ENCODE measurements at regions not wholly inside any gene's neighbourhood (a gene's known extent, or its start where the extent isn't known, plus 50 kb on each side); places are given as distances from the start of the nearest gene placed in this dataset.

- no peak for DNase-seq
- no peak for TF ChIP-seq CTCF (IDR thresholded peaks at IDR 0.05; ENCODE audit: low read depth, low read length, missing control alignments)
- in situ Hi-C loops (cut with HindIII; ENCODE audit: low pct_ligation_motif_present, low sequenced_read_pairs) = no loop called here
- H3K27me3 ChIP-seq (replicated peaks) = no peaks in the 10 kb centered on the region
- H3K4me3 ChIP-seq (ENCODE audit: low read depth, low read length) = no peak overlapping the region
- no peaks in the 10 kb centered on the region for H3K36me3 ChIP-seq (replicated peaks)
- no peak overlapping the region for H3K27ac ChIP-seq
These were observed 189.9 kb upstream of the PRLR start for GRCh38 chr5:35420200-35420599.

DNA sequence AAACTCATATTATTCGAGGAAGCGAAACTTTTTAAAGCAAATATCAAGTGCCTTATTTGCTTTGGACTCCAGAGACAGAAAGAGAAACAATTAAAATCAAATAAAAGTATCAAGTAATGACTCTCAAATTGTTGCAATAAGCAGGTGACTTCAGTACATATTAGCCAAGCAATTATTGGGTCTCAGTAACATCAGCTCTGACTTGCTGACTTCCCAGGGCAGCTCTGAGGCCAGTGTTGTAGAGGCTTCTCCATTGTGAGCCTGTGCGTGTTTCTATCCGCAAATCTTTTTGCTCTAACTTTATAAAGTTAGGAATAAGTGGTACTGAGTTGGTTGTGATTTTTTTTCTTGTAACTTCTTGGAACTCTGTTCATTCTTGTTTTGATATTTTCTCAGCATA is 186.8 kb upstream of the PRLR start:
- no peaks in the 10 kb centered on the region for H3K27me3 ChIP-seq (replicated peaks)

GRCh38 chr5:35416217-35416988 is 186.1 kb upstream of the PRLR start:
- in situ Hi-C loops (cut with HindIII; ENCODE audit: low pct_ligation_motif_present, low sequenced_read_pairs) = no loop called here
- no peak overlapping the region for H3K27ac ChIP-seq
- no peak for TF ChIP-seq CTCF (IDR thresholded peaks at IDR 0.05; ENCODE audit: low read depth, low read length, missing control alignments)
- no peaks in the 10 kb centered on the region for H3K36me3 ChIP-seq (replicated peaks)
- H3K4me3 ChIP-seq (ENCODE audit: low read depth, low read length) = no peak overlapping the region
- H3K27me3 ChIP-seq (replicated peaks) = no peaks in the 10 kb centered on the region
- no peak for DNase-seq

More for the DNA sequence above, 186.8 kb upstream of the PRLR start:
- TF ChIP-seq CTCF (IDR thresholded peaks at IDR 0.05; ENCODE audit: low read depth, low read length, missing control alignments) = no peak
- no peak overlapping the region for H3K27ac ChIP-seq
- H3K36me3 ChIP-seq (replicated peaks) = no peaks in the 10 kb centered on the region
- in situ Hi-C loops (cut with HindIII; ENCODE audit: low pct_ligation_motif_present, low sequenced_read_pairs) = no loop called here
- DNase-seq = no peak
- H3K4me3 ChIP-seq (ENCODE audit: low read depth, low read length) = no peak overlapping the region

- no peaks in the 10 kb centered on the region for H3K27me3 ChIP-seq (replicated peaks)
- no peaks in the 10 kb centered on the region for H3K36me3 ChIP-seq (replicated peaks)
- H3K4me3 ChIP-seq (ENCODE audit: low read depth, low read length) = no peak overlapping the region
- TF ChIP-seq CTCF (IDR thresholded peaks at IDR 0.05; ENCODE audit: low read depth, low read length, missing control alignments) = no peak
- DNase-seq = no peak
- in situ Hi-C loops (cut with HindIII; ENCODE audit: low pct_ligation_motif_present, low sequenced_read_pairs) = no loop called here
- H3K27ac ChIP-seq = no peak overlapping the region
These were observed 185.0 kb upstream of the PRLR start for GRCh38 chr5:35415309-35415708.

DNA sequence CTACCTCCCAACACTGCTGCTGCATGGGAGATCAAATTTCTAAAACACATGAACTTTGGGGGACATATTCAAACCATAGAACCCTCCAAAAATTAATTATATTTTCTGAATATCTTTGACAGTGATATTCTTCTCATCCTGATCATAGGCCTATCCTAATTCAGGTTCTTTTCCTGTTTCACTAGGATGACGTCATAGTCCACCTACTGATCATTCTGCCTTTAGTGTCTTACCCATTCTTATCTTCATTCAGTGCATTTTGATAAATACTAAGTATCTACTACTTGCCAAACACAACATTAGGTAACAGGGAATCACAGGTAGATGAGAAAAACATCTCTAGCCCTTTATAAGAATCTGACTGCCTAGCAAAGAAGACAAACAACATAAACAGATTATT is 179.1 kb upstream of the PRLR start:
- Histone ChIP-seq H3K27me3 (replicated peaks) (no peaks in the 10 kb centered on the region), H3K27ac (no peak overlapping the region), H3K4me3 (ENCODE audit: low read depth, low read length) (no peak overlapping the region), H3K36me3 (replicated peaks) (no peaks in the 10 kb centered on the region)
- no peak for DNase-seq
- in situ Hi-C loops (cut with HindIII; ENCODE audit: low pct_ligation_motif_present, low sequenced_read_pairs) = no loop called here
- no peak for TF ChIP-seq CTCF (IDR thresholded peaks at IDR 0.05; ENCODE audit: low read depth, low read length, missing control alignments)

DNA sequence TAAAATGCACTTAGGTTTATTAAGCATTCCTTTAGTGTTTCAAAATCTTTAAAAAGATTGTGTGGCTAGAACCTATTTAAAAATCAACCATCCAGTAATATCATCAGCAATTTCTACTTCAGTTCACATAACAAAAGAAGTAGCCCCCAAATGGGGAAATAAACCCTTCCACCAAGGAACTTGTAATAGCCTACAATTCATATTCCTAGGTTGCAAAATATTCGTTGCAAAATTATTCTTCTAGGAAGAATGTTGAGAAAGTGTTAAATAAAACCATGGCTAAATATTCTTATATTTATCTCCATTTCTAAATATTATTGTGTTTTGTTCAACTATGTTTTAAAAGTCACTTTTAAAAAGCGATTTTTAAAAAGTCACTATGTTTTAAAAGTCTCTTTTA is 177.9 kb upstream of the PRLR start:
- in situ Hi-C loops (cut with HindIII; ENCODE audit: low pct_ligation_motif_present, low sequenced_read_pairs) = no loop called here
- no peak for TF ChIP-seq CTCF (IDR thresholded peaks at IDR 0.05; ENCODE audit: low read depth, low read length, missing control alignments)

More for the DNA sequence above, 177.9 kb upstream of the PRLR start:
- H3K4me3 ChIP-seq (ENCODE audit: low read depth, low read length) = no peak overlapping the region
- H3K27ac ChIP-seq = no peak overlapping the region
- DNase-seq = no peak
- no peaks in the 10 kb centered on the region for H3K27me3 ChIP-seq (replicated peaks)
- H3K36me3 ChIP-seq (replicated peaks) = no peaks in the 10 kb centered on the region
